DOHH2 (cell line): ENCODE measurements at regions not wholly inside any gene's neighbourhood (a gene's known extent, or its start where the extent isn't known, plus 50 kb on each side); places are given as distances from the start of the nearest gene placed in this dataset.

Experiments used
- H3F3A ChIP-seq: fragments of 200-600 bp; sonication (generic), shearing (Covaris generic); 2 replicates; pipeline ENCODE4 v1.6.0; 2016; ENCODE audit warnings: antibody characterized with exemption, mild to moderate bottlenecking; ENCODE audit not compliant: control insufficient read depth, insufficient read depth
- H3K27ac ChIP-seq: fragments of 200-600 bp; sonication (generic); 2 replicates; pipeline ENCODE4 v1.5.1; 2014; ENCODE audit warnings: low read depth, mild to moderate bottlenecking, low read length, moderate library complexity
- H3K27me3 ChIP-seq: fragments of 200-600 bp; sonication (generic); 2 replicates; pipeline ENCODE4 v1.6.1; 2014; ENCODE audit warnings: mild to moderate bottlenecking, low read length, mixed read lengths; ENCODE audit not compliant: control insufficient read depth
- H3K36me3 ChIP-seq: fragments of 200-600 bp; sonication (generic); 2 replicates; pipeline ENCODE4 v1.6.1; 2014; ENCODE audit warnings: mild to moderate bottlenecking, low read length, moderate library complexity, mixed read lengths; ENCODE audit not compliant: control insufficient read depth
- H3K4me1 ChIP-seq: fragments of 200-600 bp; sonication (generic); 2 replicates; pipeline ENCODE4 v1.6.1; 2014; ENCODE audit warnings: mild to moderate bottlenecking, low read length, mixed read lengths; ENCODE audit not compliant: control insufficient read depth
- H3K4me2 ChIP-seq: fragments of 200-600 bp; sonication (generic); 2 replicates; pipeline ENCODE4 v1.6.0; 2014; ENCODE audit warnings: mild to moderate bottlenecking, low read length, moderate library complexity
- H3K4me3 ChIP-seq: fragments of 200-600 bp; sonication (generic); 2 replicates; pipeline ENCODE4 v1.5.1; 2014; ENCODE audit warnings: mild to moderate bottlenecking, low read length, mixed read lengths
- H3K79me2 ChIP-seq: fragments of 200-600 bp; sonication (generic); 2 replicates; pipeline ENCODE4 v1.6.1; 2014; ENCODE audit warnings: mild to moderate bottlenecking, low read length, mixed read lengths; ENCODE audit not compliant: control insufficient read depth
- H3K9me2 ChIP-seq: fragments of 200-600 bp; sonication (generic); replicated peaks from 2 replicates; pipeline ENCODE4 v1.6.1; 2014; ENCODE audit warnings: mild to moderate bottlenecking, low read length, mixed read lengths; ENCODE audit not compliant: control insufficient read depth
- H3K9me3 ChIP-seq: fragments of 200-600 bp; sonication (generic); 2 replicates; pipeline ENCODE4 v1.6.1; 2014; ENCODE audit warnings: antibody characterized with exemption, low read length, mixed read lengths; ENCODE audit not compliant: control insufficient read depth, insufficient read depth
- H4K20me1 ChIP-seq: fragments of 200-600 bp; sonication (generic); 2 replicates; pipeline ENCODE4 v1.6.0; 2014; ENCODE audit warnings: low read depth, mild to moderate bottlenecking, antibody characterized with exemption, low read length, moderate library complexity; ENCODE audit not compliant: control insufficient read depth, insufficient read depth
- CTCF ChIP-seq: fragments of 200-600 bp; sonication (generic); IDR thresholded peaks from one replicate; pipeline ENCODE4 v1.5.1; 2014; ENCODE audit warnings: antibody characterized with exemption, mild to moderate bottlenecking, low read depth, low read length; ENCODE audit not compliant: poor library complexity, severe bottlenecking
- EZH2phosphoT487 ChIP-seq: fragments of 200-600 bp; sonication (generic); IDR thresholded peaks from 2 replicates; pipeline ENCODE4 v1.6.1; 2017; ENCODE audit warnings: borderline replicate concordance, mild to moderate bottlenecking, antibody characterized with exemption, low read length, moderate library complexity, mixed read lengths

GRCh38 chr3:72281551-72281950 is 496.6 kb upstream of the PROK2 start:
- H3K9me2 ChIP-seq, result no peaks in the 10 kb centered on the region
- H4K20me1 ChIP-seq, result no peaks in the 10 kb centered on the region
- H3K4me2 ChIP-seq, result no peak overlapping the region
- no peak overlapping the region for H3K27ac ChIP-seq
- peaks cover 9% of the 10 kb centered on the region for H3K9me3 ChIP-seq
- no peak overlapping the region for H3K4me3 ChIP-seq
- H3K27me3 ChIP-seq, result peaks cover 24% of the 10 kb centered on the region
- peaks cover 15% of the 10 kb centered on the region for H3K4me1 ChIP-seq
- H3F3A ChIP-seq, result 0 out of 2 replicates have a peak, but pooled peaks cover 3% of the 10 kb centered on the region
- TF ChIP-seq EZH2phosphoT487 (no peak), CTCF (no peak)
- H3K36me3 ChIP-seq, result no peaks in the 10 kb centered on the region
- no peaks in the 10 kb centered on the region for H3K79me2 ChIP-seq

- H3K36me3 ChIP-seq, result no peaks in the 10 kb centered on the region
Observed at GRCh38 chr3:72280876-72281275, 495.9 kb upstream of the PROK2 start.

GRCh38 chr3:72279631-72280041 is 494.7 kb upstream of the PROK2 start:
- Histone ChIP-seq H3K27ac (no peak overlapping the region), H3K4me3 (no peak overlapping the region), H3F3A (0 out of 2 replicates have a peak, but pooled peaks cover 3% of the 10 kb centered on the region), H3K36me3 (no peaks in the 10 kb centered on the region), H3K9me2 (no peaks in the 10 kb centered on the region), H3K27me3 (peaks cover 37% of the 10 kb centered on the region), H3K79me2 (no peaks in the 10 kb centered on the region), H3K4me2 (no peak overlapping the region), H3K9me3 (peaks cover 9% of the 10 kb centered on the region), H3K4me1 (peaks cover 20% of the 10 kb centered on the region), H4K20me1 (no peaks in the 10 kb centered on the region)
- TF ChIP-seq EZH2phosphoT487, result no peak
- no peak for TF ChIP-seq CTCF

More at GRCh38 chr3:72280876-72281275, 495.9 kb upstream of the PROK2 start:
- H3K27me3 ChIP-seq, result peaks cover 26% of the 10 kb centered on the region
- H3K4me2 ChIP-seq, result no peak overlapping the region
- 0 out of 2 replicates have a peak, but pooled peaks cover 3% of the 10 kb centered on the region for H3F3A ChIP-seq
- no peak overlapping the region for H3K4me3 ChIP-seq
- H4K20me1 ChIP-seq, result no peaks in the 10 kb centered on the region
- peaks cover 9% of the 10 kb centered on the region for H3K9me3 ChIP-seq
- H3K9me2 ChIP-seq, result no peaks in the 10 kb centered on the region
- no peak overlapping the region for H3K27ac ChIP-seq
- TF ChIP-seq EZH2phosphoT487, result no peak
- TF ChIP-seq CTCF, result no peak
- H3K4me1 ChIP-seq, result peaks cover 15% of the 10 kb centered on the region
- no peaks in the 10 kb centered on the region for H3K79me2 ChIP-seq
